ENCODE measurements at regions not wholly inside any gene's neighbourhood (a gene's known extent, or its start where the extent isn't known, plus 50 kb on each side); places are given as distances from the start of the nearest gene placed in this dataset.

GRCh38 chr18:41577529-41577928 lies 377.5 kb upstream of the PIK3C3 start:
- Histone ChIP-seq H3K4me3 (no peak overlapping the region), H3K27me3 (no peaks in the 10 kb centered on the region), H3K36me3 (no peaks in the 10 kb centered on the region), H3K4me1 (no peaks in the 10 kb centered on the region), H3K27ac (no peak overlapping the region), H3K9me3 (no peaks in the 10 kb centered on the region)
- intact Hi-C loops (cut with DNase I; ENCODE audit: low total_unique reads), result no loop called here
- in situ Hi-C loops (cut with MboI; ENCODE audit: low pct_ligation_motif_present in 1 of 4, low pct_unique_long_range_greater_than_20kb in 1 of 4, low sequenced_read_pairs in 3 of 4), result no loop called here
- no peak for TF ChIP-seq POLR2AphosphoS5 (IDR thresholded peaks at IDR 0.05)
- no peak for TF ChIP-seq EP300 (IDR thresholded peaks at IDR 0.05; ENCODE audit: low read depth)
- TF ChIP-seq CTCF (IDR thresholded peaks at IDR 0.05), result no peak
- TF ChIP-seq POLR2A (IDR thresholded peaks at IDR 0.05), result no peak
- no peak for DNase-seq

- Histone ChIP-seq H3K27me3 (no peaks in the 10 kb centered on the region), H3K9me3 (no peaks in the 10 kb centered on the region), H3K4me1 (no peaks in the 10 kb centered on the region), H3K36me3 (no peaks in the 10 kb centered on the region), H3K4me3 (no peak overlapping the region), H3K27ac (no peak overlapping the region)
- intact Hi-C loops (cut with DNase I; ENCODE audit: low total_unique reads), result no loop called here
- DNase-seq, result no peak
- in situ Hi-C loops (cut with MboI; ENCODE audit: low pct_ligation_motif_present in 1 of 4, low pct_unique_long_range_greater_than_20kb in 1 of 4, low sequenced_read_pairs in 3 of 4), result no loop called here
- WGBS, 2 donors (ENCODE audit: low coverage in 1 of 2), result 68 to 85% methylated on average over 3 of the region's 3 CpGs
- TF ChIP-seq POLR2A (IDR thresholded peaks at IDR 0.05) (no peak), CTCF (IDR thresholded peaks at IDR 0.05) (no peak)
These were observed 378.4 kb upstream of the PIK3C3 start for GRCh38 chr18:41576643-41577042.

DNA sequence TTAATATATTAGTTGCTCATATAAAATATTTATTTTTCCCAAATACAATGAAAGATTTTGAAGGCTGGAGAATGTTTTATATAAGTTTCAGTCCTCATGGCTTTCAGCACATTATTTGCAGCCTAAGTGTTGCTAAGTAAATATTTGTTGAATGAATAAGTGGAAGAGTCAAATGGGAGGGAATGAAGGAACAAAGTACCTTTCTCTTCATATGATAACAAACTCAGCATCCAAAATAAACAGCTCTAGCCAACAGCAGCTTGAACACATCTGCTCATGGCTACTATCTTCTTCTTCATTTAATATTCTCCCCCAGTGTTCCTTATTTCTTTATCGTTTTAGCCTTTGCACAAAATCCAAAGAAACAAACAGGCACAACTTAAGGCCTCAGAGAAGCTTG lies 385.2 kb upstream of the PIK3C3 start:
- no peaks in the 10 kb centered on the region for H3K27me3 ChIP-seq
- H3K9me3 ChIP-seq, result no peaks in the 10 kb centered on the region
- H3K36me3 ChIP-seq, result no peaks in the 10 kb centered on the region
- TF ChIP-seq POLR2A (IDR thresholded peaks at IDR 0.05), result no peak
- TF ChIP-seq POLR2AphosphoS5 (IDR thresholded peaks at IDR 0.05), result no peak
- TF ChIP-seq EP300 (IDR thresholded peaks at IDR 0.05; ENCODE audit: low read depth), result no peak
- no peak for TF ChIP-seq CTCF (IDR thresholded peaks at IDR 0.05)
- 22 to 32% methylated on average over 1 of the region's 1 CpG for WGBS, 2 donors (ENCODE audit: low coverage in 1 of 2)
- intact Hi-C loops (cut with DNase I; ENCODE audit: low total_unique reads), result no loop called here
- in situ Hi-C loops (cut with MboI; ENCODE audit: low pct_ligation_motif_present in 1 of 4, low pct_unique_long_range_greater_than_20kb in 1 of 4, low sequenced_read_pairs in 3 of 4), result no loop called here
- no peak overlapping the region for H3K4me3 ChIP-seq
- DNase-seq, result no peak
- H3K4me1 ChIP-seq, result no peaks in the 10 kb centered on the region
- no peak overlapping the region for H3K27ac ChIP-seq

- Histone ChIP-seq H3K36me3 (no peaks in the 10 kb centered on the region), H3K4me1 (no peaks in the 10 kb centered on the region), H3K27me3 (no peaks in the 10 kb centered on the region), H3K9me3 (no peaks in the 10 kb centered on the region), H3K4me3 (no peak overlapping the region), H3K27ac (no peak overlapping the region)
- no peak for DNase-seq
- in situ Hi-C loops (cut with MboI; ENCODE audit: low pct_ligation_motif_present in 1 of 4, low pct_unique_long_range_greater_than_20kb in 1 of 4, low sequenced_read_pairs in 3 of 4) (no loop called here), intact Hi-C loops (cut with DNase I; ENCODE audit: low total_unique reads) (no loop called here)
- TF ChIP-seq EP300 (IDR thresholded peaks at IDR 0.05; ENCODE audit: low read depth) (no peak), POLR2A (IDR thresholded peaks at IDR 0.05) (no peak), POLR2AphosphoS5 (IDR thresholded peaks at IDR 0.05) (no peak), CTCF (IDR thresholded peaks at IDR 0.05) (no peak)
- WGBS, 2 donors (ENCODE audit: low coverage in 1 of 2), result 60 to 63% methylated on average over 2 of the region's 2 CpGs
These were observed 393.1 kb upstream of the PIK3C3 start for GRCh38 chr18:41561961-41562360.
